Tibial nerve (tissue), 4 donors: ENCODE measurements at regions not wholly inside any gene's neighbourhood (a gene's known extent, or its start where the extent isn't known, plus 50 kb on each side); places are given as distances from the start of the nearest gene placed in this dataset.

ENCODE experiments used
- DNase-seq, 2 donors: peaks; one replicate each; pipeline ENCODE4 v3.0.0-alpha.2; 2019; ENCODE audit warnings: low spot score in 2 of 2
- H3K27ac ChIP-seq, 4 donors: fragments of 200-600 bp; sonication (generic) in 3 of 4; one replicate each; pipeline ENCODE4 v1.5.1; 2017 to 2019; ENCODE audit warnings: mild to moderate bottlenecking in 1 of 4
- H3K27me3 ChIP-seq, 2 donors: fragments of 200-600 bp; sonication (generic) in 1 of 2; one replicate each; pipeline versions ENCODE4 v1.5.1 to v1.6.0; 2017 to 2019
- H3K36me3 ChIP-seq, 3 donors: fragments of 200-600 bp; sonication (generic); one replicate each; pipeline ENCODE4 v1.5.1; 2018 to 2019
- H3K4me1 ChIP-seq, 4 donors: fragments of 200-600 bp; sonication (generic) in 3 of 4; one replicate each; pipeline ENCODE4 v1.5.1; 2017 to 2019
- H3K4me3 ChIP-seq, 4 donors: fragments of 200-600 bp; sonication (generic) in 3 of 4; one replicate each; pipeline ENCODE4 v1.5.1; 2017 to 2019; ENCODE audit warnings: mild to moderate bottlenecking in 1 of 4, moderate library complexity in 1 of 4
- H3K9me3 ChIP-seq, 4 donors: fragments of 200-600 bp; sonication (generic) in 3 of 4; one replicate each; pipeline ENCODE4 v1.5.1; 2017 to 2019
- EP300 ChIP-seq, 2 donors: sonication (generic); formaldehyde crosslinking; IDR thresholded peaks; one replicate each; pipeline ENCODE4 v1.6.1; 2017; ENCODE audit warnings: antibody characterized with exemption in 2 of 2, mild to moderate bottlenecking in 1 of 2
- POLR2A ChIP-seq, 2 donors: fragments of 450-650 bp; IDR thresholded peaks; one replicate each; pipeline ENCODE4 v1.6.1; 2017; ENCODE audit warnings: antibody characterized with exemption in 2 of 2, mild to moderate bottlenecking in 2 of 2, moderate library complexity in 2 of 2
- WGBS, 2 donors: methylation state at CpG; one replicate each; pipeline ENCODE4 v1.1.5; 2018; 5-methylcytosine and 5-hydroxymethylcytosine counted together
- TF ChIP-seq, protein P1 (sequence below), 5 experiments: fragments of 200-600 bp in 3 of 5; fragments of 450-650 bp in 2 of 5; sonication (generic) in 3 of 5; IDR thresholded peaks; one replicate each; pipeline ENCODE4 v1.5.1; 2016 to 2019; ENCODE audit warnings: antibody characterized with exemption in 5 of 5, mild to moderate bottlenecking in 3 of 5, moderate library complexity in 2 of 5

GRCh38 chr13:44758630-44759383 is 182.7 kb upstream of the TSC22D1 start:
- Histone ChIP-seq H3K27me3 (no peaks in the 10 kb centered on the region), H3K9me3 (no peaks in the 10 kb centered on the region), H3K4me1 (peaks cover 0 to 9% (median 6%) of the 10 kb centered on the region in 4 donors), H3K27ac (no peak overlapping the region), H3K4me3 (no peak overlapping the region), H3K36me3 (no peaks in the 10 kb centered on the region)
- 60 to 64% methylated on average over 11 of the region's 11 CpGs for WGBS, 2 donors
- DNase-seq: no peak
- TF ChIP-seq EP300 (IDR thresholded peaks at IDR 0.05) (no peak), POLR2A (IDR thresholded peaks at IDR 0.05) (no peak)
- TF ChIP-seq, protein P1, sequence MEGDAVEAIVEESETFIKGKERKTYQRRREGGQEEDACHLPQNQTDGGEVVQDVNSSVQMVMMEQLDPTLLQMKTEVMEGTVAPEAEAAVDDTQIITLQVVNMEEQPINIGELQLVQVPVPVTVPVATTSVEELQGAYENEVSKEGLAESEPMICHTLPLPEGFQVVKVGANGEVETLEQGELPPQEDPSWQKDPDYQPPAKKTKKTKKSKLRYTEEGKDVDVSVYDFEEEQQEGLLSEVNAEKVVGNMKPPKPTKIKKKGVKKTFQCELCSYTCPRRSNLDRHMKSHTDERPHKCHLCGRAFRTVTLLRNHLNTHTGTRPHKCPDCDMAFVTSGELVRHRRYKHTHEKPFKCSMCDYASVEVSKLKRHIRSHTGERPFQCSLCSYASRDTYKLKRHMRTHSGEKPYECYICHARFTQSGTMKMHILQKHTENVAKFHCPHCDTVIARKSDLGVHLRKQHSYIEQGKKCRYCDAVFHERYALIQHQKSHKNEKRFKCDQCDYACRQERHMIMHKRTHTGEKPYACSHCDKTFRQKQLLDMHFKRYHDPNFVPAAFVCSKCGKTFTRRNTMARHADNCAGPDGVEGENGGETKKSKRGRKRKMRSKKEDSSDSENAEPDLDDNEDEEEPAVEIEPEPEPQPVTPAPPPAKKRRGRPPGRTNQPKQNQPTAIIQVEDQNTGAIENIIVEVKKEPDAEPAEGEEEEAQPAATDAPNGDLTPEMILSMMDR (IDR thresholded peaks at IDR 0.05): no peak

DNA sequence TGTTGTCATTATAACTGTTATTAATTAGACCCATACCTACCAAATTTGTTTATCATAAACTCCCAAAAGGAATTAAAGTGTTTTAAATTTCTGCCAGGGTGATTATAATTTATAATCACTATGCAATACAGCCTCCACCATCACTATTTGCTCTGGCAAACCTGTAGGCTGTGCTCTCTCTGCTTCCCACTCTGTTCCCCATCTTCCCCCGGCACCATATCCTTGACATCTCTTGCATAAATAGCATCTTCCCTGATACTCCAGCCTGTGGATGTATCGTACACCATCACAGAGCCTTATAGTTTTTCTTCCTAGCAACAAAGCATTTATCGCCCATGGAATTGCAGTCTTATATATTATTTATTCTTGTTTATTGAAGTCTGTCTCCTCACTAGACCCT is 181.5 kb upstream of the TSC22D1 start:
- WGBS, 2 donors: 94 to 98% methylated on average over 3 of the region's 3 CpGs
- no peak for DNase-seq
- Histone ChIP-seq H3K9me3 (no peaks in the 10 kb centered on the region), H3K4me3 (no peak overlapping the region), H3K36me3 (no peaks in the 10 kb centered on the region), H3K27me3 (no peaks in the 10 kb centered on the region), H3K27ac (no peak overlapping the region), H3K4me1 (peaks cover 0 to 5% (median 0%) of the 10 kb centered on the region in 4 donors)
- TF ChIP-seq EP300 (IDR thresholded peaks at IDR 0.05): no peak
- TF ChIP-seq, protein P1 (IDR thresholded peaks at IDR 0.05): no peak
- no peak for TF ChIP-seq POLR2A (IDR thresholded peaks at IDR 0.05)

DNA sequence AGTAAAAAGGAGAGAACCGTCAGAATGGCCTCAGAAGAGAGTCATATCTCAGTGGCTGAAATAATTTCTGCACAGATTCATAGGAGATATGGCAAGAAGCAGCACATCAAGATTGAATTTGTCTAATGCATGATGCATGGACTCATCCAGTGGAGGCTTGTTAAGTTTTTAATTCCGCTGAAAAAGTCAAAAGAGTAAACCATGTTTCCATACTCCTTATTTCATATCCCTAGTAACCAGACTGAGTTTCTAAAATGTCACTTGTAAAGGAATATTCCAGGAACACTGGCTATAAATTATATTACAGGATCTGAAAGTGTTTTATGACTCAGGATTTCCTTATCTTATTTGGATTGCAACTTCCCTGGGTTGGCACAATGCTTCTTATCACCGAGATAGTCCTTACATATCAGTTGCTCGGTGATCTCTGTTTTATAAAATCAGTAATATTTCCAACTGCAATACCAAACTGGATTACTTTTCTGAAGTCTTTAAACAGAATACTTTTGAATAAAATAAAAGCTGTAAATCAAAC is 180.2 kb upstream of the TSC22D1 start:
- WGBS, 2 donors: 71 to 77% methylated on average over 4 of the region's 4 CpGs
- Histone ChIP-seq H3K9me3 (no peaks in the 10 kb centered on the region), H3K27me3 (no peaks in the 10 kb centered on the region), H3K27ac (no peak overlapping the region), H3K36me3 (no peaks in the 10 kb centered on the region), H3K4me3 (no peak overlapping the region), H3K4me1 (peaks cover 0 to 5% (median 0%) of the 10 kb centered on the region in 4 donors)
- DNase-seq: no peak
- TF ChIP-seq EP300 (IDR thresholded peaks at IDR 0.05) (no peak), POLR2A (IDR thresholded peaks at IDR 0.05) (no peak)
- TF ChIP-seq, protein P1 (IDR thresholded peaks at IDR 0.05): no peak

DNA sequence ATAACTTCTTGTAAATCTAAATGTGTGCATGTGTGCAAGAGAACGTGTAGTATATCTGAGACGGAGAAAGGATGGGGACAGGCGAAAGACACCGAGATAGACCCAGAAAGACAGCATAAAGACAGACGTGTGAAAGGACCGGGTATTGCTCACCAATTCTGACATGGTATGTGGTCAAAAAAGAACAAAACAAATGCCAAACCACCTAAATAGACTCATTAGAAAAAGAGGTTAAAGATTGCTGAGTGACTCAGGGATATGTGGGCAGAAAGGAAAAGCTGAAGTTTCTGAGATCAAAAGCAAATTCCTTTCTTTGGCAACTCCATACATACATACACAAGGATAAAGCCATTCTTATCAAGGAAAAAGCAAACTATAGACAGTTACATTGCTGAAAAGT is 179.7 kb upstream of the TSC22D1 start:
- peaks cover 0 to 5% (median 0%) of the 10 kb centered on the region in 4 donors for H3K4me1 ChIP-seq
- H3K27me3 ChIP-seq: no peaks in the 10 kb centered on the region
- no peak for DNase-seq
- 68 to 77% methylated on average over 6 of the region's 6 CpGs for WGBS, 2 donors
- TF ChIP-seq POLR2A (IDR thresholded peaks at IDR 0.05): no peak
- TF ChIP-seq EP300 (IDR thresholded peaks at IDR 0.05): no peak
- TF ChIP-seq, protein P1 (IDR thresholded peaks at IDR 0.05): no peak
- no peak overlapping the region for H3K4me3 ChIP-seq
- H3K27ac ChIP-seq: no peak overlapping the region
- H3K36me3 ChIP-seq: no peaks in the 10 kb centered on the region
- no peaks in the 10 kb centered on the region for H3K9me3 ChIP-seq

DNA sequence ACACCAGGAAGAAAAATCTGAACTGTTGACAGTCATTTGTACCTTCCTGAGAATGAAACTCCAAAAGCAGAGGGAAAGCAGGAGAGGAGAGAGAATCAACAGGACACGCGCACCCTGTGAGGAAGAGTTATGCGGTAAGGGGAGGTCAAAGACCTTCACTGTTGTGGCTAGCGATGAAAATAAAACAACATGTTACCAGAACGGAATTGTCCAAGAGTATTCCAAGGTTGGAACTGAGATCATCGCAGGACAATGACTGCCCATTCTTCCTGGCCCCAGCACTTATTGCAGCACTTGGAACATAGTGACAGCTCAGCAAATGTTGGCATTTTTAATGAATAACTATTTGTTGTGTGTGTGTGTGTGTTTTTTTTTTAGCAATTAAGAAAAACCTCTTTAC is 176.0 kb upstream of the TSC22D1 start:
- 57 to 75% methylated on average over 6 of the region's 6 CpGs for WGBS, 2 donors
- TF ChIP-seq EP300 (IDR thresholded peaks at IDR 0.05): no peak
- TF ChIP-seq, protein P1 (IDR thresholded peaks at IDR 0.05): no peak
- TF ChIP-seq POLR2A (IDR thresholded peaks at IDR 0.05): no peak
- H3K4me1 ChIP-seq: peaks cover 0 to 3% (median 0%) of the 10 kb centered on the region in 4 donors
- H3K27ac ChIP-seq: no peak overlapping the region
- H3K27me3 ChIP-seq: no peaks in the 10 kb centered on the region
- no peak for DNase-seq
- no peak overlapping the region for H3K4me3 ChIP-seq
- H3K36me3 ChIP-seq: no peaks in the 10 kb centered on the region
- no peaks in the 10 kb centered on the region for H3K9me3 ChIP-seq
